ENCODE measurements at regions not wholly inside any gene's neighbourhood (a gene's known extent, or its start where the extent isn't known, plus 50 kb on each side); places are given as distances from the start of the nearest gene placed in this dataset.
"Not testable (repeated sequence)": the region's sequence is repeated elsewhere in the genome, so short reads cannot be mapped to it uniquely, and the experiment has no call there.

DNA sequence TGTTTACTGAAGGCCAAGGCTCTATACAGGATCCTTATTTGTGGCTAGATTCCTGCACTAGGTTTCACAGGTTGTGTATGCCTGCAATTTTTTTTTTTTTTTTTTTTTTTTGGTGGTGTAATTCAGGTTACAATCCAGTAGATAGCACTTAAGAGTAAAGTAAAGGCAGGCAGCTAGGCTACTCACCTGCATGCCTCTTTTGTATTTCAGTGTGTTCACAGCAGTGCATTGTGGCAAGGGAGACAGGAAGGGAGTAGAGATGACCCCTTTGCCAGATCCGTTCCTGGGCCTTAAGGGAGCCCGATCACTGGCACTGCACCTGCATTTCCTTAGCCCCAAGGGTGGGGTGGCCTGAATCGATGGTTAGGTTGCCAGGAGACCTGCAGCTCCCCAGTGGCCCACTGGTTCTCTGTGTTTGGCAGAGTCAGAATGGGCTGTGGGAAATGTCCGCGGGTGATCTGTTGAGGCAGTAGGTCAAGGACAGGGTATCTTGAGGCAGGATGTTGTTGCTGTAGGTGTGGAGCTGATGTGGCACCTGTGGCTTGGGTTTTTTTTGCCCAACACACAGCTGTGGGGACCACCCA lies 374.9 kb upstream of the AADAT start:
- Histone ChIP-seq H3K27me3 (no peaks in the 10 kb centered on the region), H3K27ac (no peak overlapping the region), H3K4me1 (no peaks in the 10 kb centered on the region), H3K9me3 (peaks cover 0 to 5% (median 2%) of the 10 kb centered on the region in 4 donors), H3K36me3 (no peaks in the 10 kb centered on the region), H3K4me3 (no peak overlapping the region)
- no peak for TF ChIP-seq EP300 (IDR thresholded peaks at IDR 0.05)
- no peak for TF ChIP-seq POLR2A (IDR thresholded peaks at IDR 0.05)
- no peak for TF ChIP-seq POLR2AphosphoS5 (IDR thresholded peaks at IDR 0.05)
- TF ChIP-seq, protein P1, sequence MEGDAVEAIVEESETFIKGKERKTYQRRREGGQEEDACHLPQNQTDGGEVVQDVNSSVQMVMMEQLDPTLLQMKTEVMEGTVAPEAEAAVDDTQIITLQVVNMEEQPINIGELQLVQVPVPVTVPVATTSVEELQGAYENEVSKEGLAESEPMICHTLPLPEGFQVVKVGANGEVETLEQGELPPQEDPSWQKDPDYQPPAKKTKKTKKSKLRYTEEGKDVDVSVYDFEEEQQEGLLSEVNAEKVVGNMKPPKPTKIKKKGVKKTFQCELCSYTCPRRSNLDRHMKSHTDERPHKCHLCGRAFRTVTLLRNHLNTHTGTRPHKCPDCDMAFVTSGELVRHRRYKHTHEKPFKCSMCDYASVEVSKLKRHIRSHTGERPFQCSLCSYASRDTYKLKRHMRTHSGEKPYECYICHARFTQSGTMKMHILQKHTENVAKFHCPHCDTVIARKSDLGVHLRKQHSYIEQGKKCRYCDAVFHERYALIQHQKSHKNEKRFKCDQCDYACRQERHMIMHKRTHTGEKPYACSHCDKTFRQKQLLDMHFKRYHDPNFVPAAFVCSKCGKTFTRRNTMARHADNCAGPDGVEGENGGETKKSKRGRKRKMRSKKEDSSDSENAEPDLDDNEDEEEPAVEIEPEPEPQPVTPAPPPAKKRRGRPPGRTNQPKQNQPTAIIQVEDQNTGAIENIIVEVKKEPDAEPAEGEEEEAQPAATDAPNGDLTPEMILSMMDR (IDR thresholded peaks at IDR 0.05): no peak
- intact Hi-C loops (cut with DNase I; ENCODE audit: low total_unique reads): no loop called here
- 79 to 89% (median 86%) methylated on average over 3 to 5 of the region's 5 CpGs for WGBS, 5 donors
- DNase-seq: no peak

DNA sequence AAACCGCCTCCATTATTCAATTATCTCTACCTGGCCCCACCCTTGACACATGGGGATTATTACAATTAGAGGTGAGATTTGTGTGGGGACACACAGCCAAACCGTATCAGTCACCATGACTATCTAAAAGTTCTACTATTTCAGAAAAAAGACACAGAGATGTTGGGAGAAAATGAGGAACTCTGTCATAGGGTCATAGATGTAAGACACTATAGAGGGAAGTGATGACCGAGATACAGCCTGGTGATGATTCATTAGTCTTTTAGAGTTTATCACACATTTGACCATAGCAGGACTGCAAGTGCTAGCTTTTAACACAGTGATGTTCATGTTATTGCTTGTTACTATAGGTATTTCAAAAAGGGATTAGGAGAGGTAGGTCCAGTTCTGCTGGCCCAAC lies 357.0 kb upstream of the AADAT start:
- DNase-seq: no peak
- no peaks in the 10 kb centered on the region for H3K36me3 ChIP-seq
- H3K4me1 ChIP-seq: no peaks in the 10 kb centered on the region
- no peaks in the 10 kb centered on the region for H3K9me3 ChIP-seq
- 73 to 83% (median 82%) methylated on average over 3 of the region's 3 CpGs for WGBS, 5 donors
- no peak for TF ChIP-seq POLR2A (IDR thresholded peaks at IDR 0.05)
- TF ChIP-seq EP300 (IDR thresholded peaks at IDR 0.05): no peak
- no peak for TF ChIP-seq POLR2AphosphoS5 (IDR thresholded peaks at IDR 0.05)
- TF ChIP-seq, protein P1 (IDR thresholded peaks at IDR 0.05): no peak
- no peak overlapping the region for H3K4me3 ChIP-seq
- intact Hi-C loops (cut with DNase I; ENCODE audit: low total_unique reads): no loop called here
- H3K27ac ChIP-seq: no peak overlapping the region
- no peaks in the 10 kb centered on the region for H3K27me3 ChIP-seq

DNA sequence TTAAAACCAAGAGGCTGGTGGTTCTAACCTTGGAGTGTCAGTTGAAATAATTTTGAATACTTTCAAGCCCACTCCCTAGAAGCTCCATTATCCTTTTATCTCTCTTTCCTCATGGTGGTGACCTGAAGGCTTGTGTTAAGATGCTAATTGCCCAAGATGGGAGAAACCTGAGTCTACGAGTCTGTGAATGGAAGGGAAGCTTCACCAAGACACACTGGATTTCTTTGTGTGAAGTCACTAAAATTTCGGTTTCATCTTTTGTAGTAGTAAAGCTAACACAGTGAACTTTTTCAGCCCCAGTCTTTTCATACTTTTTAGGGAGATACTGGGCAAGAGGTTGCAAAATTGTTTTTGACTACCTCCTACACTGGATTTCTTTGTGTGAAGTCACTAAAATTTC lies 351.4 kb upstream of the AADAT start:
- 60 to 79% (median 70%) methylated on average over 2 of the region's 2 CpGs for WGBS, 5 donors
- H3K9me3 ChIP-seq; DNase-seq; H3K4me3 ChIP-seq; H3K36me3 ChIP-seq; H3K27ac ChIP-seq; H3K27me3 ChIP-seq; H3K4me1 ChIP-seq; intact Hi-C loops (cut with DNase I; ENCODE audit: low total_unique reads): not testable (repeated sequence)

DNA sequence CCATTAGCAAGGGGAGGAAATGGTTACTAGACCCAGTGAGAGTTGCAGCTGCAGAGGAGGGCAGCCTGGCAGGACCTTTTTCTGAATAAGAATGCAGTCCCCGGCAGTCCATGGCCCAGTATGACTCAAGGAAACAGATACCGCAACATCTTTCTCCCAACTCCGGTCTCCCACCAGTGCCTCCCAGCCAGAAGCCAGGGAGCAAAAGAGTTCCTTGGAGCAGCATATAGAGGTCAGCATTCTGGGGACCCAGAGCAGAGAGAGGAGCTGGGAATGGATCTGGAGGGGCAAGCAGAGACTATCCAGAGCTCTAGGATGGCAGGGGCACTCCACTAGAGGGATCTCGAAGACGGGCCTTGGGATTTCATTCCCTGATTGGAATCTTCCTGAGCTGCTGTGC lies 339.2 kb upstream of the AADAT start:
- DNase-seq: no peak
- WGBS, 5 donors: 72 to 87% (median 82%) methylated on average over 5 of the region's 5 CpGs
- TF ChIP-seq EP300 (IDR thresholded peaks at IDR 0.05) (no peak), POLR2AphosphoS5 (IDR thresholded peaks at IDR 0.05) (no peak), POLR2A (IDR thresholded peaks at IDR 0.05) (no peak)
- TF ChIP-seq, protein P1 (IDR thresholded peaks at IDR 0.05): no peak
- Histone ChIP-seq H3K4me1 (no peaks in the 10 kb centered on the region), H3K4me3 (no peak overlapping the region), H3K27me3 (no peaks in the 10 kb centered on the region), H3K36me3 (no peaks in the 10 kb centered on the region), H3K9me3 (no peaks in the 10 kb centered on the region), H3K27ac (no peak overlapping the region)
- intact Hi-C loops (cut with DNase I; ENCODE audit: low total_unique reads): no loop called here

DNA sequence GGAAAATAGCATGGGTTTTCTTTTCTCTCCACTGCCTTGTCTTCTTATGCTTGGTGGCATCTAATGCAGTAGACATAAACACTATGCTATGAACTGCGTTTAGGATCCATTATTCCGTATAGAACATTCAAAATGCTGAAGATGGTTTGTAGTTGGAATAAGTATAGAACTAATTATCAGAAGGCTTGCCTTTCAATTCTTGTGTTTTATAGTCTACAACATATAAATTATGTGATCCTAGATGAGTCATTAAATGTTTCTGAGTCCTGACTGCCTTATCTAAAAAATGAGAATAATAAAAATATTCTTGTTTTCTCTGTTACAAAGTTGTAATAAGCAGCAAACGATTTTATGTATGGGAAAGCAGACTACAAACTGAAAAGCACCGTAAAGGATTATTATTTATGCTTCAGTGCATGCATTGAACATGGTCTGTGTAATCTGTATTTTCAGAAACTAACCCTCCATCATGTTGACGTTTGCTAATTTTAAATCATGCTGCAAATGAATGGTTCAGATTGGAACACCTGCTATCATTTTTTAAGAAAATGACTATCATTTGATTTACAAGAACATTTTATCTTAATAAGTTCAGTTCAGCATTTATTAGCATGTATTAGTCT lies 335.9 kb upstream of the AADAT start:
- Histone ChIP-seq H3K27ac (no peak overlapping the region), H3K4me3 (no peak overlapping the region), H3K36me3 (no peaks in the 10 kb centered on the region), H3K27me3 (no peaks in the 10 kb centered on the region), H3K9me3 (peaks cover 0 to 5% (median 1%) of the 10 kb centered on the region in 4 donors), H3K4me1 (no peaks in the 10 kb centered on the region)
- WGBS, 5 donors: 74 to 84% (median 78%) methylated on average over 5 of the region's 5 CpGs
- no peak for DNase-seq
- intact Hi-C loops (cut with DNase I; ENCODE audit: low total_unique reads): no loop called here
- TF ChIP-seq POLR2AphosphoS5 (IDR thresholded peaks at IDR 0.05) (no peak), POLR2A (IDR thresholded peaks at IDR 0.05) (no peak), EP300 (IDR thresholded peaks at IDR 0.05) (no peak)
- TF ChIP-seq, protein P1 (IDR thresholded peaks at IDR 0.05): no peak
